Endothelial cell of umbilical vein (primary cell): ENCODE measurements at regions not wholly inside any gene's neighbourhood (a gene's known extent, or its start where the extent isn't known, plus 50 kb on each side); places are given as distances from the start of the nearest gene placed in this dataset.
A peak's percentile ranks its signal among the peaks of the same experiment; 100 is the strongest.
"Not testable (repeated sequence)": the region's sequence is repeated elsewhere in the genome, so short reads cannot be mapped to it uniquely, and the experiment has no call there.

Source experiments
- CTCF ChIP-seq, 2 donors: IDR thresholded peaks; 1 replicate in 1 of 2; 2 replicates in 1 of 2; pipeline ENCODE4 v1.5.1; 2011; ENCODE audit warnings: low read length in 2 of 2, mild to moderate bottlenecking in 2 of 2, moderate library complexity in 2 of 2, control low read depth in 1 of 2, inconsistent platforms in 1 of 2, low read depth in 1 of 2; ENCODE audit not compliant: insufficient read depth in 1 of 2; ENCODE audit errors: extremely low read depth in 1 of 2
- EZH2 ChIP-seq: IDR thresholded peaks from 2 replicates; pipeline ENCODE4 v1.6.1; 2012; ENCODE audit warnings: borderline replicate concordance, low read depth, mild to moderate bottlenecking, moderate library complexity, low read length, inconsistent platforms; ENCODE audit not compliant: severe bottlenecking
- FOS ChIP-seq: IDR thresholded peaks from 2 replicates; pipeline ENCODE4 v1.6.1; 2011; ENCODE audit warnings: mild to moderate bottlenecking, low read length, moderate library complexity, borderline replicate concordance; ENCODE audit not compliant: insufficient read depth
- GATA2 ChIP-seq: IDR thresholded peaks from 2 replicates; pipeline ENCODE4 v1.7.0; 2011; ENCODE audit warnings: low read depth, mild to moderate bottlenecking, moderate library complexity, mixed read lengths, low read length; ENCODE audit not compliant: insufficient read length, insufficient read depth
- JUN ChIP-seq: IDR thresholded peaks from 2 replicates; pipeline ENCODE4 v1.6.1; 2011; ENCODE audit warnings: borderline replicate concordance, low read depth; ENCODE audit not compliant: insufficient read length, insufficient read depth
- MYC ChIP-seq: IDR thresholded peaks from one replicate; pipeline ENCODE4 v1.6.1; 2011; ENCODE audit warnings: mild to moderate bottlenecking, low read depth, low read length
- POLR2A ChIP-seq: IDR thresholded peaks from 2 replicates; pipeline ENCODE4 v1.6.1; 2012; ENCODE audit warnings: low read depth, mild to moderate bottlenecking, control low read depth, low read length
- POLR2AphosphoS5 ChIP-seq: IDR thresholded peaks from 2 replicates; pipeline ENCODE4 v1.6.1; 2012; ENCODE audit warnings: low read depth, mild to moderate bottlenecking, control low read depth, low read length, moderate library complexity; ENCODE audit not compliant: insufficient read depth
- TF ChIP-seq, protein P1 (sequence below): IDR thresholded peaks from 2 replicates; pipeline ENCODE4 v1.6.1; 2011; ENCODE audit not compliant: insufficient read depth, insufficient read length

DNA sequence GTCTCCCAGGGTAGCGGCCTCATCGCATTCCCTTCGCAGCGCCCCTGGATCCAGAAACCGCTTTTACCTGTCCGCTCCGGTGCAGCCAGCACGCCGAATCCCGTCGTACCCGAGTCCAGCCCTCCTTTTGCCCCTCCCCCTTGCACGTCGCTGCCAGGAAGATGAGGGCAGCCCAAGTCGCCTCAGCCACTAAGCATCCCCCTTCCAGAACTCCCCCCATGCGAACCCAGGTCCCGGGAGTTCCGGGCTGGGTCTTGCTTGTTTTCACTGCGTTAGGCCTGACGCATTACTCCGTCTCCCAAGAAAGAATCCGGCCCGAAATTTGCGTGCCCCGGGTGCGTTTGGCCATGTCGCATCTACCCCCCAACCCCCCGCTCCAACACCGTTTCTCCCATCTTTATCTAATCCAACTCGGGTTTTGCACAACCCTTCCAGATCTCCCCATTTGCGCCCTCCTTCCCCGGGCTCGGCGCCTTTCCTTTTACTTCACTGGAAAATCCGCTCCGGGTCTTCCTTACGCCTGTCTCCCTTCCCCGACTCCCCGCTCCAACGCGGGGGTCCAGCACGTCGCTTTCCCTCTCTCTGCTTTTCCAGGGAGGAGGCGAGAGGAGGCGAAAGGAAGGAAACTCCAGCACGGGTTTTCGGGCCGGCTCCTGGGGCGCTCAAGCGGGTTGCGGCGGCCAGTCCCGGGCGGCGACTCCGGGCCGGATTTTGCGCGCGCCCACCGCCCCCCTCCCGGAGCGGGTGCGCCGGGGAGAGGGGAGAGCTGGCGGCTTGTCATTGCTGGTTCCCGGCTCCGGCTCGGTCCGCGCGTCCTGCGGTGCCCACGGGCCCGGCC, 116.0 kb downstream of the CRLF3 start:
- TF ChIP-seq FOS; POLR2A; CTCF (IDR thresholded peaks at IDR 0.05; ENCODE audit: extremely low read depth in 1 of 2, insufficient read depth in 1 of 2, low read depth in 1 of 2, low read length in 2 of 2); EZH2; MYC; GATA2; JUN: not testable (repeated sequence)
- TF ChIP-seq POLR2AphosphoS5, result peak; percentile 51
- TF ChIP-seq, protein P1, sequence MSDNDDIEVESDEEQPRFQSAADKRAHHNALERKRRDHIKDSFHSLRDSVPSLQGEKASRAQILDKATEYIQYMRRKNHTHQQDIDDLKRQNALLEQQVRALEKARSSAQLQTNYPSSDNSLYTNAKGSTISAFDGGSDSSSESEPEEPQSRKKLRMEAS, result not testable (repeated sequence)
